Transverse colon (tissue), 4 donors: ENCODE measurements at regions not wholly inside any gene's neighbourhood (a gene's known extent, or its start where the extent isn't known, plus 50 kb on each side); places are given as distances from the start of the nearest gene placed in this dataset.

Experiments
- EP300 ChIP-seq: sonication (generic); formaldehyde crosslinking; IDR thresholded peaks from one replicate; pipeline ENCODE4 v1.6.1; 2017; ENCODE audit warnings: antibody characterized with exemption, low read depth
- POLR2A ChIP-seq: fragments of 450-650 bp; IDR thresholded peaks from one replicate; pipeline ENCODE4 v1.6.1; 2016; ENCODE audit warnings: antibody characterized with exemption, mild to moderate bottlenecking, moderate library complexity
- POLR2AphosphoS5 ChIP-seq, 3 donors: sonication (generic); formaldehyde crosslinking; IDR thresholded peaks; one replicate each; pipeline ENCODE4 v1.6.1; 2016; ENCODE audit warnings: antibody characterized with exemption in 3 of 3
- TF ChIP-seq, protein P1 (sequence below), 5 experiments: fragments of 200-600 bp in 3 of 5; fragments of 450-650 bp in 2 of 5; sonication (generic) in 3 of 5; IDR thresholded peaks; 1 replicate in 2 of 5; 2 replicates in 3 of 5; pipeline ENCODE4 v1.5.1; 2016 to 2017; ENCODE audit warnings: antibody characterized with exemption in 5 of 5, inconsistent platforms in 3 of 5, mild to moderate bottlenecking in 2 of 5, moderate library complexity in 1 of 5

DNA sequence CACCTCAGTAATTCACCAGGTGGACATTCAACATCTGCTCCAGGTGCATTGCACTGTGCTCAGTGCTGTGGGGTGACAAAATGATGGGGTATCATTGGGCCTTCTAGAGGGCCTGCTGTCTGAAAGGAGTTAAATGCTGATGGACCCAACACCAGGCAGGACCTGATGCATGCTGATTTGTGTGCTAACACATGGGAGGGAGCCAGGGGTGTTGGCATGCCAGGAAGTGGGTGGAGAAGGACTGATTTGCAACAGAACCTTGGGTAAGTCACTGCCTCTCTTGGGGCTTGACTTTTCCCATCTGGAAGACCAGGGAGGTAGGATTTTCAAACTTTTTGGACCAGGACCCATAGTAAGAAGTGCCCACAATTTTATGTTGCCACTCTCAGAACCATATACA lies 57.9 kb upstream of the CXCR4 start:
- TF ChIP-seq, protein P1, sequence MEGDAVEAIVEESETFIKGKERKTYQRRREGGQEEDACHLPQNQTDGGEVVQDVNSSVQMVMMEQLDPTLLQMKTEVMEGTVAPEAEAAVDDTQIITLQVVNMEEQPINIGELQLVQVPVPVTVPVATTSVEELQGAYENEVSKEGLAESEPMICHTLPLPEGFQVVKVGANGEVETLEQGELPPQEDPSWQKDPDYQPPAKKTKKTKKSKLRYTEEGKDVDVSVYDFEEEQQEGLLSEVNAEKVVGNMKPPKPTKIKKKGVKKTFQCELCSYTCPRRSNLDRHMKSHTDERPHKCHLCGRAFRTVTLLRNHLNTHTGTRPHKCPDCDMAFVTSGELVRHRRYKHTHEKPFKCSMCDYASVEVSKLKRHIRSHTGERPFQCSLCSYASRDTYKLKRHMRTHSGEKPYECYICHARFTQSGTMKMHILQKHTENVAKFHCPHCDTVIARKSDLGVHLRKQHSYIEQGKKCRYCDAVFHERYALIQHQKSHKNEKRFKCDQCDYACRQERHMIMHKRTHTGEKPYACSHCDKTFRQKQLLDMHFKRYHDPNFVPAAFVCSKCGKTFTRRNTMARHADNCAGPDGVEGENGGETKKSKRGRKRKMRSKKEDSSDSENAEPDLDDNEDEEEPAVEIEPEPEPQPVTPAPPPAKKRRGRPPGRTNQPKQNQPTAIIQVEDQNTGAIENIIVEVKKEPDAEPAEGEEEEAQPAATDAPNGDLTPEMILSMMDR (IDR thresholded peaks at IDR 0.05), result no peak
- TF ChIP-seq POLR2A, result no peak
- TF ChIP-seq POLR2AphosphoS5 (IDR thresholded peaks at IDR 0.05), result no peak
- no peak for TF ChIP-seq EP300
